ENCODE measurements at regions not wholly inside any gene's neighbourhood (a gene's known extent, or its start where the extent isn't known, plus 50 kb on each side); places are given as distances from the start of the nearest gene placed in this dataset.

GRCh38 chr7:125828153-125828700 lies 898.6 kb upstream of the POT1 start:
- no peaks in the 10 kb centered on the region for H3K4me1 ChIP-seq (ENCODE audit: control insufficient read depth, extremely low read depth, insufficient read depth, low read length)
- no peak overlapping the region for H3K4me3 ChIP-seq (replicated peaks in 1 of 4; ENCODE audit: control extremely low read depth in 1 of 4, insufficient read depth in 1 of 4, low read depth in 3 of 4, low read length in 4 of 4)
- no peaks in the 10 kb centered on the region for H3K27me3 ChIP-seq (ENCODE audit: control insufficient read depth, insufficient read depth, low read length)
- TF ChIP-seq CTCF (conservative IDR thresholded peaks at IDR 0.05 in 1 of 2, IDR thresholded peaks at IDR 0.05 in 1 of 2; ENCODE audit: low read depth in 1 of 2, low read length in 2 of 2): no peak
- TF ChIP-seq EZH2 (IDR thresholded peaks at IDR 0.05; ENCODE audit: low read length, missing control alignments): no peak
- H3K4me2 ChIP-seq (ENCODE audit: extremely low read depth, insufficient read depth, low read length): no peak overlapping the region
- DNase-seq (ENCODE audit: low read depth in 2 of 2): peak in 1 of 2 donors; percentile 41
- H3K27ac ChIP-seq (ENCODE audit: insufficient read depth, low read length): no peak overlapping the region
- H4K20me1 ChIP-seq (ENCODE audit: control insufficient read depth, extremely low read depth, insufficient read depth, low read length): no peaks in the 10 kb centered on the region
- no peak overlapping the region for H3K9ac ChIP-seq (ENCODE audit: insufficient read depth, low read length)
- H3K79me2 ChIP-seq (ENCODE audit: control insufficient read depth, insufficient read depth, low read length): no peaks in the 10 kb centered on the region
- H3K36me3 ChIP-seq (ENCODE audit: control insufficient read depth, insufficient read depth, low read length): no peaks in the 10 kb centered on the region
- H3K9me3 ChIP-seq (ENCODE audit: control insufficient read depth, insufficient read depth, low read depth, low read length): no peaks in the 10 kb centered on the region
- no peak overlapping the region for H2AFZ ChIP-seq (ENCODE audit: low read length)

GRCh38 chr7:125823538-125823937 lies 893.9 kb upstream of the POT1 start:
- Histone ChIP-seq H3K9ac (ENCODE audit: insufficient read depth, low read length) (no peak overlapping the region), H3K27me3 (ENCODE audit: control insufficient read depth, insufficient read depth, low read length) (no peaks in the 10 kb centered on the region), H3K4me3 (replicated peaks in 1 of 4; ENCODE audit: control extremely low read depth in 1 of 4, insufficient read depth in 1 of 4, low read depth in 3 of 4, low read length in 4 of 4) (no peak overlapping the region), H3K27ac (ENCODE audit: insufficient read depth, low read length) (no peak overlapping the region), H4K20me1 (ENCODE audit: control insufficient read depth, extremely low read depth, insufficient read depth, low read length) (no peaks in the 10 kb centered on the region), H3K4me1 (ENCODE audit: control insufficient read depth, extremely low read depth, insufficient read depth, low read length) (no peaks in the 10 kb centered on the region), H3K9me3 (ENCODE audit: control insufficient read depth, insufficient read depth, low read depth, low read length) (no peaks in the 10 kb centered on the region), H3K36me3 (ENCODE audit: control insufficient read depth, insufficient read depth, low read length) (no peaks in the 10 kb centered on the region), H2AFZ (ENCODE audit: low read length) (no peak overlapping the region), H3K4me2 (ENCODE audit: extremely low read depth, insufficient read depth, low read length) (no peak overlapping the region), H3K79me2 (ENCODE audit: control insufficient read depth, insufficient read depth, low read length) (no peaks in the 10 kb centered on the region)
- no peak for TF ChIP-seq CTCF (conservative IDR thresholded peaks at IDR 0.05 in 1 of 2, IDR thresholded peaks at IDR 0.05 in 1 of 2; ENCODE audit: low read depth in 1 of 2, low read length in 2 of 2)
- no peak for TF ChIP-seq EZH2 (IDR thresholded peaks at IDR 0.05; ENCODE audit: low read length, missing control alignments)
- no peak for DNase-seq (ENCODE audit: low read depth in 2 of 2)

- peak in 1 of 2 donors; percentile 1 for DNase-seq (ENCODE audit: low read depth in 2 of 2)
Measured at GRCh38 chr7:125820495-125820894, 890.9 kb upstream of the POT1 start.

More at GRCh38 chr7:125820495-125820894, 890.9 kb upstream of the POT1 start:
- no peak overlapping the region for H3K27ac ChIP-seq (ENCODE audit: insufficient read depth, low read length)
- TF ChIP-seq EZH2 (IDR thresholded peaks at IDR 0.05; ENCODE audit: low read length, missing control alignments): no peak
- no peak for TF ChIP-seq CTCF (conservative IDR thresholded peaks at IDR 0.05 in 1 of 2, IDR thresholded peaks at IDR 0.05 in 1 of 2; ENCODE audit: low read depth in 1 of 2, low read length in 2 of 2)
- no peaks in the 10 kb centered on the region for H3K27me3 ChIP-seq (ENCODE audit: control insufficient read depth, insufficient read depth, low read length)
- H2AFZ ChIP-seq (ENCODE audit: low read length): no peak overlapping the region
- H3K4me3 ChIP-seq (replicated peaks in 1 of 4; ENCODE audit: control extremely low read depth in 1 of 4, insufficient read depth in 1 of 4, low read depth in 3 of 4, low read length in 4 of 4): no peak overlapping the region
- no peaks in the 10 kb centered on the region for H3K79me2 ChIP-seq (ENCODE audit: control insufficient read depth, insufficient read depth, low read length)
- no peaks in the 10 kb centered on the region for H3K36me3 ChIP-seq (ENCODE audit: control insufficient read depth, insufficient read depth, low read length)
- no peaks in the 10 kb centered on the region for H4K20me1 ChIP-seq (ENCODE audit: control insufficient read depth, extremely low read depth, insufficient read depth, low read length)
- no peaks in the 10 kb centered on the region for H3K4me1 ChIP-seq (ENCODE audit: control insufficient read depth, extremely low read depth, insufficient read depth, low read length)
- no peak overlapping the region for H3K4me2 ChIP-seq (ENCODE audit: extremely low read depth, insufficient read depth, low read length)
- H3K9me3 ChIP-seq (ENCODE audit: control insufficient read depth, insufficient read depth, low read depth, low read length): no peaks in the 10 kb centered on the region
- no peak overlapping the region for H3K9ac ChIP-seq (ENCODE audit: insufficient read depth, low read length)

Measured in fibroblast of lung (primary cell).